Hepatocyte (in vitro differentiated cells): ENCODE measurements at regions not wholly inside any gene's neighbourhood (a gene's known extent, or its start where the extent isn't known, plus 50 kb on each side); places are given as distances from the start of the nearest gene placed in this dataset.

ENCODE experiments used
- EZH2 ChIP-seq: fragments of 200-600 bp; sonication (generic); IDR thresholded peaks from 2 replicates; pipeline ENCODE4 v1.6.1; 2016; ENCODE audit warnings: antibody characterized with exemption, mild to moderate bottlenecking, borderline replicate concordance
- EZH2phosphoT487 ChIP-seq: fragments of 200-600 bp; sonication (generic); IDR thresholded peaks from one replicate; pipeline ENCODE4 v1.6.1; 2018; ENCODE audit warnings: antibody characterized with exemption, mild to moderate bottlenecking, low read depth, moderate library complexity; ENCODE audit not compliant: unreplicated experiment, severe bottlenecking
- TF ChIP-seq, protein P1 (sequence below): fragments of 200-600 bp; sonication (generic); IDR thresholded peaks from 2 replicates; pipeline ENCODE4 v1.5.1; 2016; ENCODE audit warnings: antibody characterized with exemption, mild to moderate bottlenecking; ENCODE audit not compliant: poor library complexity

DNA sequence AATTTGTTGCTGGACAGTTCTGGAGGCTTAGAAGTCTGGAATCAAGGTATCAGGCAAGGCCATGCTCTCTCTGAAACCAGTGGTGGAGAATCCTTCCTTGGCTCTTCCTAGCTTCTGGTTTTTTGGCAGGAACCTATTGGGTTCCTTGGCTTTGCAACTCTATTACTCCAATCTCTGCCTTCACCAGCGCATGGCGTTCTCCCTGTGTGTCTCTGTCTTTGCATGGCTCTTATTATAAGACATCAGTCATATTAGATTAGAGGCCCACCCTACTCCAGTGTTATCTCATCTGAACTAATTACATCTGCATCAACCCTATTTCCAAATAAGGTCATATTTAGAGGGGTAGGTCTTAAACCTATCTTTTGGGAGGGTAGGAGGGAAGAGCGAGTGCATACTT is 358.1 kb upstream of the RARB start:
- TF ChIP-seq, protein P1, sequence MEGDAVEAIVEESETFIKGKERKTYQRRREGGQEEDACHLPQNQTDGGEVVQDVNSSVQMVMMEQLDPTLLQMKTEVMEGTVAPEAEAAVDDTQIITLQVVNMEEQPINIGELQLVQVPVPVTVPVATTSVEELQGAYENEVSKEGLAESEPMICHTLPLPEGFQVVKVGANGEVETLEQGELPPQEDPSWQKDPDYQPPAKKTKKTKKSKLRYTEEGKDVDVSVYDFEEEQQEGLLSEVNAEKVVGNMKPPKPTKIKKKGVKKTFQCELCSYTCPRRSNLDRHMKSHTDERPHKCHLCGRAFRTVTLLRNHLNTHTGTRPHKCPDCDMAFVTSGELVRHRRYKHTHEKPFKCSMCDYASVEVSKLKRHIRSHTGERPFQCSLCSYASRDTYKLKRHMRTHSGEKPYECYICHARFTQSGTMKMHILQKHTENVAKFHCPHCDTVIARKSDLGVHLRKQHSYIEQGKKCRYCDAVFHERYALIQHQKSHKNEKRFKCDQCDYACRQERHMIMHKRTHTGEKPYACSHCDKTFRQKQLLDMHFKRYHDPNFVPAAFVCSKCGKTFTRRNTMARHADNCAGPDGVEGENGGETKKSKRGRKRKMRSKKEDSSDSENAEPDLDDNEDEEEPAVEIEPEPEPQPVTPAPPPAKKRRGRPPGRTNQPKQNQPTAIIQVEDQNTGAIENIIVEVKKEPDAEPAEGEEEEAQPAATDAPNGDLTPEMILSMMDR = no peak
- no peak for TF ChIP-seq EZH2
- no peak for TF ChIP-seq EZH2phosphoT487
